Ovary (tissue), 7 donors: ENCODE measurements at regions not wholly inside any gene's neighbourhood (a gene's known extent, or its start where the extent isn't known, plus 50 kb on each side); places are given as distances from the start of the nearest gene placed in this dataset.

ENCODE experiments used
- DNase-seq, 5 donors: peaks; one replicate each; pipeline ENCODE4 v3.0.0-alpha.2; 2019 to 2020
- H3K27ac ChIP-seq, 2 donors: fragments of 200-600 bp; one replicate each; pipeline versions ENCODE4 v1.5.1 to v1.8.0; 2019 to 2022
- H3K27me3 ChIP-seq: fragments of 200-600 bp; one replicate; pipeline ENCODE4 v1.8.0; 2022
- H3K36me3 ChIP-seq: fragments of 200-600 bp; sonication (generic); one replicate; pipeline ENCODE4 v1.5.1; 2019
- H3K4me1 ChIP-seq: one replicate; pipeline ENCODE4 v1.8.1; 2013; ENCODE audit warnings: mild to moderate bottlenecking, moderate library complexity; ENCODE audit not compliant: insufficient read depth
- H3K4me3 ChIP-seq: fragments of 200-600 bp; sonication (generic); one replicate; pipeline ENCODE4 v1.5.1; 2017
- H3K9me3 ChIP-seq, 2 donors: fragments of 200-600 bp in 1 of 2; sonication (generic) in 1 of 2; one replicate each; pipeline versions ENCODE4 v1.5.1 to v1.8.1; 2013 to 2019; ENCODE audit warnings: mild to moderate bottlenecking in 1 of 2, moderate library complexity in 1 of 2
- CTCF ChIP-seq, 3 donors: fragments of 450-650 bp in 2 of 3; fragments of 200-600 bp in 1 of 3; IDR thresholded peaks; one replicate each; pipeline versions ENCODE4 v1.5.1 to v1.8.0; 2016 to 2022; ENCODE audit warnings: antibody characterized with exemption in 3 of 3, mild to moderate bottlenecking in 1 of 3
- EP300 ChIP-seq: sonication (generic); formaldehyde crosslinking; IDR thresholded peaks from one replicate; pipeline ENCODE4 v1.6.1; 2017; ENCODE audit warnings: antibody characterized with exemption
- POLR2A ChIP-seq: fragments of 450-650 bp; IDR thresholded peaks from one replicate; pipeline ENCODE4 v1.6.1; 2017; ENCODE audit warnings: antibody characterized with exemption, mild to moderate bottlenecking, moderate library complexity
- WGBS, 3 donors: extraction: QIAGEN DNeasy Blood & Tissue Kit in 1 of 3; methylation state at CpG; one replicate each; pipeline versions ENCODE4 v1.1.5 to v1.1.7; 2013 to 2017; 5-methylcytosine and 5-hydroxymethylcytosine counted together
- intact Hi-C, 4 donors: fragments of 100-400 bp; cut with DNase I; formaldehyde crosslinking; loops; one replicate each; pipeline versions ENCODE4 v1.11.0 to v1.15.1; 2022 to 2023
- donor health status: DM: no; HTN: no; CAD: no; lungs with moderate emphysema.
- donor health status: DM: no; HTN: no; CAD: no.
- donor health status: Bipolar disorder and iron deficiency.
- donor health status: DM: no; HTN: no; CAD: no.
- donor health status: DM: yes; HTN: yes; CAD: no.

GRCh38 chr1:10864776-10865175 lies 68.3 kb upstream of the CASZ1 start:
- no peak for TF ChIP-seq POLR2A
- 79 to 85% (median 80%) methylated on average over 9 of the region's 9 CpGs for WGBS, 3 donors
- Histone ChIP-seq H3K27me3 (no peaks in the 10 kb centered on the region), H3K27ac (no peak overlapping the region), H3K9me3 (no peaks in the 10 kb centered on the region), H3K4me1 (peaks cover 6% of the 10 kb centered on the region), H3K36me3 (no peaks in the 10 kb centered on the region), H3K4me3 (no peak overlapping the region)
- intact Hi-C loops, result loop anchor here (5.0 kb wide), 3 partner anchors 332 to 432 kb away; partner anchors contain the start of gene CENPS (in 1 of the 4)
- no peak for DNase-seq

GRCh38 chr1:10865518-10866320 lies 69.3 kb upstream of the CASZ1 start:
- intact Hi-C loops, result loop anchor here (2.0 to 5.0 kb wide), 4 partner anchors 333 to 433 kb away; partner anchors contain the start of gene CENPS (in 1 of the 4)
- WGBS, 3 donors, result 58 to 59% (median 58%) methylated on average over 19 of the region's 19 CpGs
- no peaks in the 10 kb centered on the region for H3K9me3 ChIP-seq
- H3K27ac ChIP-seq, result no peak overlapping the region
- no peaks in the 10 kb centered on the region for H3K27me3 ChIP-seq
- no peak overlapping the region for H3K4me3 ChIP-seq
- DNase-seq, result no peak
- peaks cover 6% of the 10 kb centered on the region for H3K4me1 ChIP-seq
- TF ChIP-seq POLR2A (no peak), CTCF (IDR thresholded peaks at IDR 0.05) (no peak), EP300 (no peak)
- no peaks in the 10 kb centered on the region for H3K36me3 ChIP-seq

- 2 to 3% (median 3%) methylated on average over 24 to 31 of the region's 31 CpGs for WGBS, 3 donors
- TF ChIP-seq CTCF (IDR thresholded peaks at IDR 0.05) (no peak), POLR2A (no peak), EP300 (no peak)
- Histone ChIP-seq H3K27ac (no peak overlapping the region), H3K9me3 (no peaks in the 10 kb centered on the region), H3K4me1 (peaks cover 6% of the 10 kb centered on the region), H3K27me3 (no peaks in the 10 kb centered on the region), H3K4me3 (peak overlapping the region; percentile 36), H3K36me3 (no peaks in the 10 kb centered on the region)
- intact Hi-C loops, result loop anchor here (2.0 to 5.0 kb wide), 4 partner anchors 334 to 434 kb away; partner anchors contain the start of gene CENPS (in 1 of the 4)
- DNase-seq, result peak in 1 of 5 donors; percentile 19
Observed at GRCh38 chr1:10866321-10867093, 70.1 kb upstream of the CASZ1 start.

GRCh38 chr1:10867138-10867721 lies 70.8 kb upstream of the CASZ1 start:
- TF ChIP-seq CTCF (IDR thresholded peaks at IDR 0.05) (peak; percentile 24 to 85 (median 66)), EP300 (no peak), POLR2A (no peak)
- intact Hi-C loops, result loop anchor here (2.0 to 5.0 kb wide), 4 partner anchors 335 to 435 kb away; partner anchors contain the start of gene CENPS (in 1 of the 4)
- H3K36me3 ChIP-seq, result no peaks in the 10 kb centered on the region
- no peaks in the 10 kb centered on the region for H3K9me3 ChIP-seq
- H3K4me3 ChIP-seq, result peak overlapping the region; percentile 36
- 1 to 2% (median 1%) methylated on average over 10 to 54 of the region's 54 CpGs for whole genome bisulfite sequencing, 3 donors
- DNase-seq, result peak; percentile 62 to 84 (median 77)
- peaks cover 6% of the 10 kb centered on the region for H3K4me1 ChIP-seq
- no peaks in the 10 kb centered on the region for H3K27me3 ChIP-seq
- no peak overlapping the region for H3K27ac ChIP-seq
